Neural progenitor cell (in vitro differentiated cells): ENCODE measurements at regions not wholly inside any gene's neighbourhood (a gene's known extent, or its start where the extent isn't known, plus 50 kb on each side); places are given as distances from the start of the nearest gene placed in this dataset.

Experiments
- DNase-seq: peaks from one replicate; pipeline ENCODE4 v3.0.0-alpha.2; 2016; ENCODE audit warnings: low spot score
- H2AFZ ChIP-seq: fragments of 200-600 bp; sonication (generic); replicated peaks from 2 replicates; pipeline ENCODE4 v1.6.1; 2016; ENCODE audit warnings: antibody characterized with exemption
- H3F3A ChIP-seq: fragments of 200-600 bp; sonication (generic); 2 replicates; pipeline ENCODE4 v1.6.1; 2016; ENCODE audit warnings: antibody characterized with exemption, low read depth
- H3K27ac ChIP-seq: fragments of 200-600 bp; sonication (generic); 2 replicates; pipeline ENCODE4 v1.5.1; 2016; ENCODE audit warnings: mild to moderate bottlenecking
- H3K27me3 ChIP-seq: fragments of 200-600 bp; sonication (generic); 2 replicates; pipeline ENCODE4 v1.6.1; 2016; ENCODE audit warnings: mild to moderate bottlenecking, moderate library complexity
- H3K36me3 ChIP-seq: fragments of 200-600 bp; sonication (generic); 2 replicates; pipeline ENCODE4 v1.5.1; 2016
- H3K4me1 ChIP-seq: fragments of 200-600 bp; sonication (generic); 2 replicates; pipeline ENCODE4 v1.6.1; 2016; ENCODE audit warnings: mixed run types
- H3K4me2 ChIP-seq: fragments of 200-600 bp; sonication (generic); 2 replicates; pipeline ENCODE4 v1.6.1; 2016
- H3K4me3 ChIP-seq: fragments of 200-600 bp; sonication (generic); 2 replicates; pipeline ENCODE4 v1.5.1; 2016
- H3K79me2 ChIP-seq: fragments of 200-600 bp; sonication (generic); 2 replicates; pipeline ENCODE4 v1.6.1; 2016; ENCODE audit warnings: low read depth
- H3K9ac ChIP-seq: fragments of 200-600 bp; sonication (generic); 2 replicates; pipeline ENCODE4 v1.6.1; 2016
- H3K9me3 ChIP-seq: fragments of 200-600 bp; sonication (generic); 2 replicates; pipeline ENCODE4 v1.5.1; 2016; ENCODE audit warnings: low read depth
- H4K20me1 ChIP-seq: fragments of 200-600 bp; sonication (generic); 2 replicates; pipeline ENCODE4 v1.6.1; 2016; ENCODE audit warnings: low read depth
- H3K27ac Mint-ChIP-seq: 3 replicates; pipeline ENCODE4 v1.8.0; 2021; ENCODE audit warnings: mixed read lengths
- H3K27me3 Mint-ChIP-seq: 2 replicates; pipeline ENCODE4 v1.8.0; 2022; ENCODE audit warnings: low read depth, mild to moderate bottlenecking, inconsistent platforms, moderate library complexity, mixed read lengths; ENCODE audit not compliant: insufficient read depth
- H3K36me3 Mint-ChIP-seq: 3 replicates; pipeline ENCODE4 v1.8.0; 2021; ENCODE audit warnings: mixed read lengths
- H3K4me1 Mint-ChIP-seq: 3 replicates; pipeline ENCODE4 v1.8.0; 2021; ENCODE audit warnings: mixed read lengths
- H3K4me3 Mint-ChIP-seq: 3 replicates; pipeline ENCODE4 v1.8.0; 2021; ENCODE audit warnings: mild to moderate bottlenecking, moderate library complexity, mixed read lengths
- H3K9me3 Mint-ChIP-seq: 3 replicates; pipeline ENCODE4 v1.8.0; 2020; ENCODE audit warnings: mixed read lengths
- CTCF ChIP-seq: fragments of 200-600 bp; sonication (generic); IDR thresholded peaks from 2 replicates; pipeline ENCODE4 v1.5.1; 2017; ENCODE audit warnings: antibody characterized with exemption, mild to moderate bottlenecking
- EZH2 ChIP-seq: fragments of 200-600 bp; sonication (generic); IDR thresholded peaks from 2 replicates; pipeline ENCODE4 v1.6.1; 2017; ENCODE audit warnings: antibody characterized with exemption, mild to moderate bottlenecking, moderate library complexity
- EZH2phosphoT487 ChIP-seq: fragments of 200-600 bp; sonication (generic); IDR thresholded peaks from 2 replicates; pipeline ENCODE4 v1.6.1; 2017; ENCODE audit warnings: antibody characterized with exemption

GRCh38 chr2:139631966-139632365 lies 851.8 kb upstream of the NXPH2 start:
- Histone ChIP-seq H2AFZ (no peak overlapping the region), H3F3A (no peaks in the 10 kb centered on the region), H3K4me1 (no peaks in the 10 kb centered on the region), H3K9ac (no peak overlapping the region), H3K27ac (no peak overlapping the region), H3K4me3 (no peak overlapping the region), H4K20me1 (no peaks in the 10 kb centered on the region), H3K9me3 (no peaks in the 10 kb centered on the region), H3K79me2 (no peaks in the 10 kb centered on the region), H3K4me2 (no peak overlapping the region), H3K27me3 (no peaks in the 10 kb centered on the region), H3K36me3 (no peaks in the 10 kb centered on the region)
- TF ChIP-seq EZH2phosphoT487 (no peak), EZH2 (no peak), CTCF (no peak)
- H3K27ac Mint-ChIP-seq, result no peak overlapping the region
- no peaks in the 10 kb centered on the region for H3K9me3 Mint-ChIP-seq
- H3K36me3 Mint-ChIP-seq, result no peaks in the 10 kb centered on the region
- no peak for DNase-seq
- H3K27me3 Mint-ChIP-seq, result no peaks in the 10 kb centered on the region
- no peak overlapping the region for H3K4me3 Mint-ChIP-seq
- H3K4me1 Mint-ChIP-seq, result no peaks in the 10 kb centered on the region

GRCh38 chr2:139628931-139629330 lies 848.7 kb upstream of the NXPH2 start:
- Histone ChIP-seq H3K27me3 (no peaks in the 10 kb centered on the region), H3K4me2 (no peak overlapping the region), H3K4me3 (no peak overlapping the region), H3F3A (no peaks in the 10 kb centered on the region), H3K79me2 (no peaks in the 10 kb centered on the region), H3K36me3 (no peaks in the 10 kb centered on the region), H3K9me3 (no peaks in the 10 kb centered on the region), H3K9ac (no peak overlapping the region), H3K4me1 (no peaks in the 10 kb centered on the region), H3K27ac (no peak overlapping the region), H4K20me1 (no peaks in the 10 kb centered on the region), H2AFZ (no peak overlapping the region)
- Mint-ChIP-seq H3K9me3 (no peaks in the 10 kb centered on the region), H3K27me3 (no peaks in the 10 kb centered on the region), H3K27ac (no peak overlapping the region), H3K4me1 (no peaks in the 10 kb centered on the region), H3K36me3 (no peaks in the 10 kb centered on the region), H3K4me3 (no peak overlapping the region)
- no peak for TF ChIP-seq EZH2
- TF ChIP-seq CTCF, result no peak
- TF ChIP-seq EZH2phosphoT487, result no peak
- no peak for DNase-seq

DNA sequence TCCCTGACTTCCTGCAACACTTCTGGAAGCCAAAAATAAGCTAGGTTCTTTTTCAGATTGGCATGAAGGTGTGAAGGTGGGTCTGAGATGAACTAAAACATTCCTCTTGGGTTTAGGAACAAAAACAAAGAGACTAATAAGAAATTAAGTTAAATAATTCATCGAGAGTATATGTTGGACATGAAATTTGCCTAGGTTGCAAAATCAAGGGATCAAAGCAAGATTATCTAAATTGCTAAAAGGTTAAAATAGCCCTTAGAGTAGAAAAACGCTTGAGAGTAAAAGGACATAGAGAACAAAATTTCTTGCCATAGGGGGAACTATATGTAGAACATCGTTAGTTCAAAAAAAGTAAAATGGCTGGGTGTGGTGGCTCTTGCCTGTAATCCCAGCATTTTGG lies 845.9 kb upstream of the NXPH2 start:
- H3K9ac ChIP-seq, result no peak overlapping the region
- H3K4me1 ChIP-seq, result no peaks in the 10 kb centered on the region
- Mint-ChIP-seq H3K27ac (no peak overlapping the region), H3K36me3 (no peaks in the 10 kb centered on the region), H3K9me3 (no peaks in the 10 kb centered on the region), H3K4me1 (peaks cover 3% of the 10 kb centered on the region), H3K4me3 (no peak overlapping the region), H3K27me3 (no peaks in the 10 kb centered on the region)
- no peaks in the 10 kb centered on the region for H3F3A ChIP-seq
- H3K27ac ChIP-seq, result no peak overlapping the region
- no peak overlapping the region for H3K4me3 ChIP-seq
- TF ChIP-seq EZH2phosphoT487 (no peak), EZH2 (no peak), CTCF (no peak)
- no peaks in the 10 kb centered on the region for H4K20me1 ChIP-seq
- DNase-seq, result no peak
- no peaks in the 10 kb centered on the region for H3K27me3 ChIP-seq
- H3K9me3 ChIP-seq, result no peaks in the 10 kb centered on the region
- no peaks in the 10 kb centered on the region for H3K79me2 ChIP-seq
- H3K36me3 ChIP-seq, result no peaks in the 10 kb centered on the region
- no peak overlapping the region for H2AFZ ChIP-seq
- H3K4me2 ChIP-seq, result no peak overlapping the region

GRCh38 chr2:139622691-139623090 lies 842.5 kb upstream of the NXPH2 start:
- Histone ChIP-seq H3K9ac (no peak overlapping the region), H3K27ac (no peak overlapping the region), H3K4me2 (no peak overlapping the region), H2AFZ (no peak overlapping the region), H4K20me1 (no peaks in the 10 kb centered on the region), H3K79me2 (no peaks in the 10 kb centered on the region), H3K4me3 (no peak overlapping the region), H3K9me3 (no peaks in the 10 kb centered on the region), H3K36me3 (no peaks in the 10 kb centered on the region), H3F3A (no peaks in the 10 kb centered on the region), H3K4me1 (no peaks in the 10 kb centered on the region), H3K27me3 (no peaks in the 10 kb centered on the region)
- peaks cover 11% of the 10 kb centered on the region for H3K9me3 Mint-ChIP-seq
- no peaks in the 10 kb centered on the region for H3K27me3 Mint-ChIP-seq
- H3K36me3 Mint-ChIP-seq, result no peaks in the 10 kb centered on the region
- H3K4me1 Mint-ChIP-seq, result peaks cover 3% of the 10 kb centered on the region
- H3K4me3 Mint-ChIP-seq, result no peak overlapping the region
- DNase-seq, result peak; percentile 9
- H3K27ac Mint-ChIP-seq, result no peak overlapping the region
- TF ChIP-seq EZH2, result no peak
- TF ChIP-seq CTCF, result no peak
- TF ChIP-seq EZH2phosphoT487, result no peak
